Urothelium cell line (cell line): ENCODE measurements at regions not wholly inside any gene's neighbourhood (a gene's known extent, or its start where the extent isn't known, plus 50 kb on each side); places are given as distances from the start of the nearest gene placed in this dataset.
"Not testable (repeated sequence)": the region's sequence is repeated elsewhere in the genome, so short reads cannot be mapped to it uniquely, and the experiment has no call there.

Source experiments
- DNase-seq: peaks from one replicate; pipeline ENCODE4 v3.0.0; 2011; ENCODE audit warnings: low spot score, mixed read lengths
- FAIRE-seq: peaks from 2 replicates; lab custom pipeline; 2011; peaks lifted over from hg19 to GRCh38; lab: Jason Lieb, UNC

DNA sequence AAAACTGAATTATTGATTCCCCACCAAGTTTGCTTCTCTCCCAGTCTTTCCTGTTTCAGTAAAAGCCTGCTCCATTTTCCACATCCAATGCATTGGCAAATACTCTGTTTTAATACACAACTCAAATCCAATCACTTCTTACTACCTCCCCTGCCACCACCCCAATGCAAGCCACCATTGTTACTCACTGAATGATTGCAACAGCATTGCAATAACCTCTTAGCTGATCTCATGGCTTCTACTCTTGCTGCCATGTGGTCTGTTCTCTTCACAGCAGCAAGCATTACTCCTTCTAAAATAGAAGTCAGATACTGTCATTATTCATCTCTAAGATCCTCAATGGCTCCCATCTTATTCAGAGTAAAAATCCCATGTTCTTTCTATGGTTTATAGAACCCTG, 123.4 kb downstream of the ATP6V1G3 start:
- no peak for DNase-seq
- FAIRE-seq: no peak

DNA sequence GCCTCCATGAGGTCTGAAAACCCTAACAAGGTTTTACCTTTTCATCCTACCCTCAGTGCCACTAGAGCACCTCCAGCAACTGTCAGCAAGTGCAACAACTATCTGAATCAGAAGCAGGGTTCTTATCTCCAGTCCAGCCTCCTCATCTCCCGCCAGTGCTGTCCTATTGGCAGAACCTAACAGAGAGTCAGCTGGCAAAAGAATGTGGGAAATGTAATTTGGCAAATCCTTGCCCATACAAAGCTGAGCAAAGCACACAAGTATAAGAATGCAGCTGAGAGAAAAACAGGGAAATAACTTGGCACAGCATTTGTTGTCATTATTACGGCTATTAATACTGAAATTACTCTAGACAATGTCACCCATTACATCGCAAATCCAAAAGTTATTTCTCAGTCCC, 124.2 kb downstream of the ATP6V1G3 start:
- FAIRE-seq (no peak), DNase-seq (no peak)

DNA sequence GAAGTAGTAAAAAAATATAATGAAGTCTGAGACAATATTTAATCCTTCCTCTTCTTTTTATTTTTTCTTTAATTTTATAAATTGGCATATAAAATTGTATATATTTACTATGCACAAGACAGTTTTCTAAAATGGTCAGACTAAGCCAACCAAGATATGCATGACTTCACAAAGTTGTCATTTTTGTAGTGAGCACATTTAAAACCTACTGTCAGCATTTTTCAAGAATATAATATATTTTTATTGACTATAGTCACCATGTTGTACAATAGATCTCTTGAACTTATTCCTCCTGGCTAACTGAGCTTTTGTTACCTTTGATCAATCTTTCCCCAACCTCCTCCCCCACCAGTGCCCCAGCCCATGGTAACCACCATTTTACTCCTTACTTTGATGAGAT, 129.2 kb downstream of the ATP6V1G3 start:
- DNase-seq (no peak), FAIRE-seq (no peak)

DNA sequence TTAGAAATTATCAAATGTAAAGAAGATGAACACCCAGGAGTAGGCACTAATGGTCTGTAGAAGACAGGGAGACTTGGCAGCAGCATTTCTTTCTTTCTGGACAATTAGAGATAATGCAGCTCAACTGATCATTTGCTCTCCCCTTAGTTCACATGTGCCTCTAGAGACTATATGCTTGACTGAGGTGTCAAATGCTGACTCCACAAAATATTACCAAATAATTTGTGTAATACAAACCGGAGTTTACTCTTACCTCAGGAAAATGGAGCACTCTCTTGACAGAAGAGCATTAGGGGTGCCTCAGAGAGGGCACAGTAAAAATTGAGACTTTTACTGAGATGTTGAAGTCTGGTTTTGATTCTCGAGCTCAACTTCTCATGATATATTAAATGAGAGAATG, 131.8 kb downstream of the ATP6V1G3 start:
- no peak for DNase-seq
- FAIRE-seq: no peak

DNA sequence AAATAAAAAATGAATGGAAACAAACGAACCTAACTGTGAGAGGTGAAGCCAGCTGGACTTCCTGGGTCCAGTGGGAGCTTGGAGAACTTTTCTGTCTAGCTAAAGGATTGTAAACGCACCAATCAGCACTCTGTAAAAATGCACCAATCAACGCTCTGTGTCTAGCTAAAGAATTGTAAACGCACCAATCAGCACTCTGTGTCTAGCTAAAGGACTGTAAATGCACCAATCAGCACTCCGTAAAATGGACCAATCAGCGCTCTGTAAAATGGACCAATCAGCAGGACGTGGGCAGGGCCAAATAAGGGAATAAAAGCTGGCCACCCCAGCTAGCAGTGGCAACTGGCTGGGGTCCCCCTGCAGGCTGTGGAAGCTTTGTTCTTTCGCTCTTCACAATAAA, 135.8 kb downstream of the ATP6V1G3 start:
- DNase-seq, FAIRE-seq: not testable (repeated sequence)

DNA sequence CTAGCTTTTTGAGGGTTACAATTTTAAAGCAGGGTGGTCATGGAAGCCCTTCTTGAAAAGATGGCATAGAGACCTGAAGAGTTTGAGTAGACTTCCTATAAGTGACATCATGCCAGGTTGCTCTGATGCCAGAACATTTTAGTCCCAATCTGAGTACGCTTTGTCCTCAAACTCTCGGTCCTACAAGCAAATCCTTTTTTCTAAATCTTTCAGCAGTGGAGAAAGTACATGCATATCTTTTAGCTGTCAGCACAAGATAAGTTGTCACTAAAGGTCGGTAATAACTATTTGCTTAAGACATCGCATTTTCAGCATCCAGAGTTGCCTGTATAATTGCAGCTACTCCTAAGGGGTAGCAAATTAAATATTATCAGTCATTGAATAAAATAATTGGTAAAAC, 140.4 kb downstream of the ATP6V1G3 start:
- FAIRE-seq (no peak), DNase-seq (no peak)

DNA sequence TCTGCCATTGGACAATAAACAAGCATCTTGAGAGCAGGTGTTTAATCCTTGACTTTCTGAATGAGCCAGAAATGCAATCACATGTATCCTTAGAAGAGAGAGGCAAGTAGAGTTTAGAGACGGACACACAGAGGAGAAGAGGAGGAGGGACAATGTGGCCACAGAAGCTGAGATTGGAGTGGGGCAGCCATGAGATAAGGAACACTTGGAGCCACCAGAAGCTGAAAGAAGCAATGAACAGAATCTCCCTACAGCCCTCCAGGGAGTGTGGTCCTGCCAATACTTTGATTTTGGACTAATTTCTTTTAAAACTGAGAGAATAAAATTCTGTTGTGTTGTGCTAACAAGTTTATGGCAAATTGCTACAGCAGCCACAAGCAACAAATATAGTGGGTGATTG, 141.0 kb downstream of the ATP6V1G3 start:
- DNase-seq (no peak), FAIRE-seq (no peak)

DNA sequence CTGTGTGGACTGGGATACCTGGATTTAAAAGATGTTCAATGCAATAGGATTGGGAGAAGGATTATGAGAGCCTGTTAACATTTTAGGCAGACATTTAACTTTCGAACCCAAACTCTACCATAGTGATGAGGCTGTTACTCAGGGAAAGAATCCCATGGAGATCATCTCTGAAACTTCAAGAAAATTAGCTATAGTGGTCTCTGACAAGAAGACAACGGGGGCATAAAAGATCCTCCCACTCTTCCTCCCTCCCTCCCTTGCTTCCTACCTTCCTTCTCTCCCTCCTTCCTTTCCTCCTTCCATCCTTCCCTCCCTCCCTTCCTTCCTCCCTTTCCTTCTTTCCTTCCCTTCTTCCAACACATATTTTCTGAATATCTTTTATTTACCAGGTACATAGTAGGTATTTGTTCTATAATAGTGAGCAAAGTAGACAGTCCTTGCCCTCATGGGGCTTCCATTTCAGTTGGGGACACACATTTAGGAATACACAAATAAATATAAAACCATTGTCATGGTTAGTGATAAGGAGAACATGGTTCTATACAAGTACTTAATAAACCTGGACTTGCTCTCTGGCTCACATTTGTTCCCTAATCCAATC, 143.2 kb downstream of the ATP6V1G3 start:
- FAIRE-seq (no peak), DNase-seq (no peak)

DNA sequence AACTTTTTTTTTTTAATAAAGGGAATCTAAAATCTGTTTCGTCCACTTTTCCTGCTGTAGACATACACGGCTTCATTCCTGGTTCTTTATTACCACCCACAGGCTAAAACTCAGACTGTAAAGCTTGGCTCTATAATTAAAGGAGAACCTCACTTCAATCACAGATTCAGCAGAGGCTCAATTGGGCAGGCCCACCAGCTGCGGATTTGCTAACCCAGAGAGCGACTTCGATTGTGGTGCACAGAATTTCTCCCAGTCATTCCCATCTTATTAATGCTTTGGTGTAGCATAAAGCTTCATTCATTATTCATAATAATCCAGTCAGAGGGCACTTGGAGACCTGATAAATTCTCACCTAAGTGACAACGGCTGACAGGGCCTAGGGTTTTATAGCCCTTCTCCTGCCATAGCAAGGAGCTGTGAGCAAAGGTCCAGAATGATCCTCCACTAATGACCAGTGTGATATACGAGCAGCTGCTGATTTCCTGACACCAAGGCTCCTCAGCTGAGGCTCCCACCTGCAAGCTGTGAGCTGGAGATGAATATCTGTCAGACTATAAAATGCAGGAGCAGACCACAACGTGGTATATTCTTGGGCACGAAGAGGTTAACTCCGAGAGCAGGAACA, 149.0 kb downstream of the ATP6V1G3 start:
- FAIRE-seq: no peak
- no peak for DNase-seq

DNA sequence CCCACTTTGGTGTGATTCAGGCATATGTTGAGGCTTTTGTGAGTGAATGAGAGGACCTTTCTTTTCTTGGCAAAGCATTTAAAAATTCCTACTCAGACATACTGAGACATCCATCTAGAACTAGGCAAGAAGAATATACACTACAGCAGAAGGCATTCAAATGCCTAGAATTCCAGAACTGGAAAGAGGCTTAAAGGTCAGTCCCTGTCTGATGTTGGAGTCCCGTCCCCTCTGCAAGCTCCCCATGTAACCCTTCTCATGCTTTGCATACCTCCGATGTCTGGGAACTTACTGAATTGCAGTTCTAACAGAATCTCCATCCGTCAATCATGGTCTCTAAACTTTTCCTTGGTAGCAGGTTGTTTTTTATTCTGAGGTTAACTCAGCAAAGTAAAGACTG, 152.9 kb downstream of the ATP6V1G3 start:
- DNase-seq (no peak), FAIRE-seq (no peak)

DNA sequence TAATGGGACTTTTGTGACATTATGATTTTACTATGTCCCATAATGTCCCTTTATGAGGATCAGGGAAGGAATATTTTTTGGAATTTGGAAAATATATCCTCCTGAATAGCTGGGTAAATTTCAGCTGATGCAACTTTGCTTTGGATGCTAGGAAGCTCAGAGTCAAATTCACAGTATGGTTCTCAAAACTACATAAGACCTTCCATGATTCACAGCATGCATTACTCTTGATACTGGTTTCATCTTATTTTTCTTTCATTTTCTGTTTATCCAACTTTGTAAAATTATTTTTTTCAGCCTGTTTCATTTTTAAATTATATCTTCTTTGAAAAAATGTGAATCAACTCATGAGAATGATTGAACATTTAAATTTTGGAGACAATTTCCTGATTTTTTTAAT, 160.2 kb downstream of the ATP6V1G3 start:
- DNase-seq: no peak
- FAIRE-seq: no peak

DNA sequence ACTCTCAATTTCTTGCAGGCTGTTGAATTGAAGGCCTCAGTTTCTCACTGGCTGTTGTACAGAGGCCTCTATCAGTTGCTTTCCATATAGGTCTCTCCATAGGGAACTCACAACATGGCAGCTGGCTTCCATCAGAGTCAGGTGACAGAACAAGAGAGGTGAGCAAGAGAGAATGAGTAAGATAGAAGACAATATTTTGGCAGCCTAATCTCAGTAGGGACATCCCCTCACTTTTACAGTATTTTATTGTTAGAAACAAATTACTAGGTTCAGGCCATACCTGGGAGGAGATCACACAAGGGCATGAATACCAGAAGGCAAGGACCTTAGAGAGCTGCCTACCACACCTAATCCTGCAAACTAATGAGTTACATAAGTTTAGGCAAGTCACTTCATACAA, 162.8 kb downstream of the ATP6V1G3 start:
- FAIRE-seq (no peak), DNase-seq (no peak)

DNA sequence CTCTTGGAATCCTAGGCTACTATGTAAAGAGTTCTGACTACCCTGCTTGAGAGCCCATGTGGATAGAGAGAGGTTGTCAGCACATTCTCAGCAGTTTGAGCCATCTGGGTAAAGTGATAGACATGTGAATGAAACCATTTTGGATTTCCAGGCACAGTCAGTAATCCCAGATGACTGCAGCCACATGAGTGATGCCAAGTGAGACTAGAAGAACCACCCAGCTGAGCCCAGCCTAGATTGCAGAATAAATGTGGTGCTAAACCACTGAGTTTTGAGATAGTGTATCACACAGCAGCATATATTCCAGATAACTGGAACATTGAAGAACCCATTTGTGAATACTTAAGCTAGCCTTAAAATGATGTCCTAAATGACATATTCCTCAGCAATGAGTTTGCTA, 166.2 kb downstream of the ATP6V1G3 start:
- DNase-seq (no peak), FAIRE-seq (no peak)

DNA sequence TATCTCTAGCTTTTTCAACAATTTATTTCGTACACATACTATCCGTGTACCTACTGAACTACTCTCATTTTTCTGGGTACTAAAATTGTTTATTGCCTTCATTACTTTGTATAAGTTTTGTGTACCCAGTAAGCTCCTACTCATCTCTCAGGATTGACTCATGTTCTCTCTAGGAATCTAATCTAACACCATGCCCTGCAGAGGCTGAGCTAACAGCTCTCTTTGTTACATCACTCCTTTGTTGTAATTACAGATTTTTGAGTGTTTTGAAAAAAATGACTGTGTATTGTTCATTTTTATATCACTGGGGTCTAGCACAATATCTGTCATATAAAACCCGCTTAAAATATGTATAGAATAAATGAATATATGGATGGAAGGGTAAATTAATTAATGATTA, 167.1 kb downstream of the ATP6V1G3 start:
- no peak for DNase-seq
- no peak for FAIRE-seq
